ENCODE measurements at regions not wholly inside any gene's neighbourhood (a gene's known extent, or its start where the extent isn't known, plus 50 kb on each side); places are given as distances from the start of the nearest gene placed in this dataset.

DNA sequence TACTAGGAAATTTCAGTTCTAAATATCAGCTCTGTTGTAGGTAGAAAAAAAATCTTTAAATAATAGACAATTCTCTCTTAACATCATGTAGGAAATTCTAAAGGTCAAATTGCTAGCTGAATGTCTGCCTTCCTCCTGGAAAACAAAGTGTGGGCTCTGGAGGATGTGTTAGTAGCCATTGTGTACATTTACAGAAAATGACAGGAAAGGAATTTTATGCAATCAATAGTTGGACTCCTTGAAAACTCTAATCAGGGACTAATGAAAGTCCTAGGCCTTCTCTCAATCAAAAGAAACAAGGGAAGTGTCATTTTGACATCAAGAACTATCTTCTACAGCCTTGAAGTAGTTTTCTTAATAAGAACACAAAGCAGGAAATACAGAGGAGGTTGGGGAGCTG lies 174.6 kb downstream of the ANKRD50 start:
- TF ChIP-seq, protein P1, sequence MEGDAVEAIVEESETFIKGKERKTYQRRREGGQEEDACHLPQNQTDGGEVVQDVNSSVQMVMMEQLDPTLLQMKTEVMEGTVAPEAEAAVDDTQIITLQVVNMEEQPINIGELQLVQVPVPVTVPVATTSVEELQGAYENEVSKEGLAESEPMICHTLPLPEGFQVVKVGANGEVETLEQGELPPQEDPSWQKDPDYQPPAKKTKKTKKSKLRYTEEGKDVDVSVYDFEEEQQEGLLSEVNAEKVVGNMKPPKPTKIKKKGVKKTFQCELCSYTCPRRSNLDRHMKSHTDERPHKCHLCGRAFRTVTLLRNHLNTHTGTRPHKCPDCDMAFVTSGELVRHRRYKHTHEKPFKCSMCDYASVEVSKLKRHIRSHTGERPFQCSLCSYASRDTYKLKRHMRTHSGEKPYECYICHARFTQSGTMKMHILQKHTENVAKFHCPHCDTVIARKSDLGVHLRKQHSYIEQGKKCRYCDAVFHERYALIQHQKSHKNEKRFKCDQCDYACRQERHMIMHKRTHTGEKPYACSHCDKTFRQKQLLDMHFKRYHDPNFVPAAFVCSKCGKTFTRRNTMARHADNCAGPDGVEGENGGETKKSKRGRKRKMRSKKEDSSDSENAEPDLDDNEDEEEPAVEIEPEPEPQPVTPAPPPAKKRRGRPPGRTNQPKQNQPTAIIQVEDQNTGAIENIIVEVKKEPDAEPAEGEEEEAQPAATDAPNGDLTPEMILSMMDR (IDR thresholded peaks at IDR 0.05) = no peak
- TF ChIP-seq EP300 (IDR thresholded peaks at IDR 0.05) (no peak), POLR2A (IDR thresholded peaks at IDR 0.05) (no peak)
- no peaks in the 10 kb centered on the region for H3K4me1 ChIP-seq
- no peaks in the 10 kb centered on the region for H3K9me3 ChIP-seq
- DNase-seq (ENCODE audit: low spot score in 2 of 2) = no peak
- no peak overlapping the region for H3K27ac ChIP-seq
- no peaks in the 10 kb centered on the region for H3K27me3 ChIP-seq
- no peaks in the 10 kb centered on the region for H3K36me3 ChIP-seq
- H3K4me3 ChIP-seq = no peak overlapping the region

DNA sequence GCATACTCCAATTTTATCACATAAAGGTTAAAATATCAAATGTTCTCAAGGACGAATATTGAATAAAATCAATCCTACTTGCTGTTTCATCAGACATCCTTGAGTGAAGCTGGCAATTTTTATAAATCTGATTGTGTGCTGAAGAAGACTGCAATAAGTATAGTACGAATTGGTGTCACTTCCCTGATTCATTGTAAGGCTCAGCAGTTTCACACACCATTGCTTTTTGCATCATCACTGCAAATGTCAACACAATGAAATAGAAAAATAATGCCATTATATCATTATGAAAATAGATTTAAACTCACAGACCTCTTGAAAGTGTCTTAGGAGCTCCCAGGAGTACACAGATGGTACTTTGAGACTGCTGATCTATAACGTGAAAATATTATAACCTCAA lies 172.5 kb downstream of the ANKRD50 start:
- 78 to 80% methylated on average over 3 of the region's 3 CpGs for WGBS, 2 donors
- Histone ChIP-seq H3K27me3 (no peaks in the 10 kb centered on the region), H3K4me1 (no peaks in the 10 kb centered on the region), H3K4me3 (no peak overlapping the region), H3K36me3 (no peaks in the 10 kb centered on the region), H3K9me3 (no peaks in the 10 kb centered on the region), H3K27ac (no peak overlapping the region)
- no peak for DNase-seq (ENCODE audit: low spot score in 2 of 2)
- no peak for TF ChIP-seq POLR2A (IDR thresholded peaks at IDR 0.05)
- TF ChIP-seq, protein P1 (IDR thresholded peaks at IDR 0.05) = no peak
- no peak for TF ChIP-seq EP300 (IDR thresholded peaks at IDR 0.05)

DNA sequence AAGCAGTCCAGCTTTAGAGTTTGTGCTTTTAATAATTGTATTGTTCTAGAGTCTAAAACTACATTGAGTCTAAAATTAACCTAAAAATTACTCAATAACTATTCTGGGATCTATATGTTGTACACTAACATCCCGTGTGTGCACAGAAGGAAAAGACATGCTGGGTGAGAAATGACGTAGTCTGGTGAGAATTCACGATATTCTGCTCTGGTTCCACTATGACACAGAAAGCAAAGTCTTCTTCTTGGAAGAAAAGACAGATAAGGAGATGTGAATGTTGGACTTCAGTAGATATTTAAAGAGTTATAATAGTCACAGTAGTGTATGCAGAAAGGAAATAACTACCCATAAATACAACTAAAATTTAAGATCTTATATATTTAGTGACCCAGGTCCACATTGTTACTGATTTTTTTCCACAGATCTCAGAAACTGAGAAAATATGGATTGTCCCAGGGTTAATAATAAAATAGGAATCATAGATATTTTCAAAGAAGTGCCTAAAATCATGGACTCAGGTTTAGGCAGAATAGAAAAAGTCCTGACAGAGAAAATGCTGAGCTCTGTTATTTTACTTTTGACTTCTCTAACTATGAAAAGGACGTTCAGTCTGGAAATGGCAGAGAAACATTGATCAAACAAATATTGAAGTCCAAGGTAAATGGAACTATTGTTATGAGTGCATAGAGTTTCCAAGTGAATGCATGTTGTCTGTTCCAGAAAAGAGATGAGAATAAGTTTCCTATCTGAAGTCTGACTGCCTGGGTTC lies 170.7 kb downstream of the ANKRD50 start:
- WGBS, 2 donors = 64 to 74% methylated on average over 4 of the region's 4 CpGs
- TF ChIP-seq EP300 (IDR thresholded peaks at IDR 0.05) (no peak), POLR2A (IDR thresholded peaks at IDR 0.05) (no peak)
- TF ChIP-seq, protein P1 (IDR thresholded peaks at IDR 0.05) = no peak
- Histone ChIP-seq H3K9me3 (no peaks in the 10 kb centered on the region), H3K27me3 (no peaks in the 10 kb centered on the region), H3K27ac (no peak overlapping the region), H3K36me3 (no peaks in the 10 kb centered on the region), H3K4me1 (no peaks in the 10 kb centered on the region), H3K4me3 (no peak overlapping the region)
- DNase-seq (ENCODE audit: low spot score in 2 of 2) = no peak

DNA sequence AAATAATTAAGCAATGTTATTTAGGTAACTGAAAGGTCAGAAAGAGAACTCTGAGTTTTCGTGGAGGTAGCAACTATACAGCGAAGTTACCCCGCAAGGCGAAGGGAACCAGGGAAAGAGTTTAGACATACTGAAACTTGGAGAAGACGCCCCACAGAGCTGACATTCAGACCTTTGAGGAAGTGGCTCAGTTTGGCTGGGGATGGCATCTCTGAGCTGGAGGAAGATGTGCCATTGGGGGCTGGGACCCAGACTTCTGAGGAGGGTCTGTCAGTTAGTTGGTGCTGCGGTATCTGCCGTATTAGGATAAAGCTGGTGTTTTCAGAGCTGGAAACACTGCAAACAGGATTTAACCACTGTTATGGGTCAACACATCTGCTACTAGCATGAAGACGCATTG lies 156.6 kb downstream of the ANKRD50 start:
- TF ChIP-seq POLR2A (IDR thresholded peaks at IDR 0.05) (no peak), EP300 (IDR thresholded peaks at IDR 0.05) (no peak)
- TF ChIP-seq, protein P1 (IDR thresholded peaks at IDR 0.05) = no peak

DNA sequence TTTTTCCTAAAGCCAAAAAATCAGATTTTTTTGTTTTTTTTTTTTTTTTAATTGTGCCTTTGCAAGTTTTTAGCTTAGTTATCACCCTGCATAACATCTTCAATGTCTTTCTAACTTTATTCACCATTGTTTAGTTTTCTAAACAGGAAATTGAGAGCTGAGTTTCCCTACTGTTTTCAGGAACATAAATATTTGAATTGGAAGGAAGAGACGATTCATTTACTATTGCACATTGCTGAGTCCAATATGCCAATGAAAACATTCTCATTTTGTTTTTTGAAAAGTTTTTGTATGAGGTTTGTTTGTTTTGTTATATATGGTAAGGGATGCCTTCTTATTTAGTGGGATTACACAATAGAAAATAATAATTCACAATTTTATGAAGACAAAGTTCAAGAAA lies 148.4 kb downstream of the ANKRD50 start:
- no peak overlapping the region for H3K27ac ChIP-seq
- H3K27me3 ChIP-seq = no peaks in the 10 kb centered on the region
- 18 to 28% methylated on average over 1 of the region's 1 CpG for WGBS, 2 donors
- DNase-seq (ENCODE audit: low spot score in 2 of 2) = no peak
- H3K4me1 ChIP-seq = no peaks in the 10 kb centered on the region
- peaks cover 0 to 10% (median 0%) of the 10 kb centered on the region in 4 donors for H3K9me3 ChIP-seq
- no peaks in the 10 kb centered on the region for H3K36me3 ChIP-seq
- TF ChIP-seq, protein P1 (IDR thresholded peaks at IDR 0.05) = no peak
- H3K4me3 ChIP-seq = no peak overlapping the region

More for the DNA sequence above, 156.6 kb downstream of the ANKRD50 start:
- H3K4me1 ChIP-seq = no peaks in the 10 kb centered on the region
- whole genome bisulfite sequencing, 2 donors = 88 to 92% methylated on average over 8 of the region's 8 CpGs
- H3K27ac ChIP-seq = no peak overlapping the region
- peaks cover 0 to 10% (median 0%) of the 10 kb centered on the region in 3 donors for H3K36me3 ChIP-seq
- H3K9me3 ChIP-seq = peaks cover 0 to under 1% (median 0%) of the 10 kb centered on the region in 4 donors
- no peak overlapping the region for H3K4me3 ChIP-seq
- no peaks in the 10 kb centered on the region for H3K27me3 ChIP-seq
- DNase-seq (ENCODE audit: low spot score in 2 of 2) = no peak
